K562 (cell line): ENCODE measurements at regions not wholly inside any gene's neighbourhood (a gene's known extent, or its start where the extent isn't known, plus 50 kb on each side); places are given as distances from the start of the nearest gene placed in this dataset.

Source experiments
- ATAC-seq: fragments of 200-7000 bp; cut with Tn5 transposase; 3 replicates; pipeline ENCODE4 v1.9.1; 2020; ENCODE audit warnings: moderate library complexity
- BruUV-seq: library from RNA; stranded (reverse); fragments of 400-500 nt; replicated peaks from 2 replicates; lab custom pipeline; 2021; lab: Mats Ljungman, UMichigan
- CTCF ChIA-PET: fragments of 300-600 bp; formaldehyde crosslinking; extraction: SDS; loops from one replicate; lab custom pipeline; 2021; ENCODE audit warnings: low intra/inter-chr PET ratio; lab: Yijun Ruan, JAX
- POLR2A ChIA-PET: fragments of 300-600, 350-650 bp; sonication (Branson Sonifier 250); formaldehyde crosslinking; extraction: SDS; loops from one replicate; lab custom pipeline; 2021; ENCODE audit warnings: antibody characterized with exemption, inconsistent platforms; lab: Yijun Ruan, JAX
- DNase-seq, 4 experiments: peaks; one replicate each; pipeline versions ENCODE4 v3.0.0 to v3.0.0-alpha.2; 2011 to 2018; ENCODE audit warnings: low spot score in 3 of 4, mixed read lengths in 3 of 4; ENCODE audit errors: extremely low read depth in 1 of 4
- FAIRE-seq: peaks from 2 replicates; lab custom pipeline; 2011; peaks lifted over from hg19 to GRCh38; lab: Jason Lieb, UNC
- H2AFZ ChIP-seq: 2 replicates; pipeline ENCODE4 v1.6.0; 2011; ENCODE audit warnings: low read depth, low read length, control low read depth, inconsistent platforms
- H3K27ac ChIP-seq: fragments of 200-600 bp; 3 replicates; pipeline ENCODE4 v1.8.0; 2011; ENCODE audit warnings: low read depth, mild to moderate bottlenecking, control low read depth, inconsistent platforms, low read length, moderate library complexity, mixed read lengths; ENCODE audit errors: extremely low read depth
- H3K27me3 ChIP-seq, 2 experiments: fragments of 300-600 bp in 1 of 2; 2 replicates in 1 of 2; 3 replicates in 1 of 2; pipeline versions ENCODE4 v1.6.0 to v1.8.0; 2011; ENCODE audit warnings: inconsistent platforms in 2 of 2, low read length in 2 of 2, mild to moderate bottlenecking in 1 of 2, mixed read lengths in 1 of 2, moderate library complexity in 1 of 2; ENCODE audit not compliant: control insufficient read depth in 2 of 2, insufficient read depth in 2 of 2
- H3K36me3 ChIP-seq: fragments of 300-600 bp; 3 replicates; pipeline ENCODE4 v1.8.0; 2011; ENCODE audit warnings: mild to moderate bottlenecking, low read length, inconsistent platforms; ENCODE audit not compliant: control insufficient read depth, insufficient read depth
- H3K4me1 ChIP-seq, 2 experiments: fragments of 200-600 bp in 1 of 2; replicated peaks in 1 of 2; 2 replicates in 1 of 2; 3 replicates in 1 of 2; pipeline versions ENCODE4 v1.5.1 to v1.8.0; 2011; ENCODE audit warnings: inconsistent platforms in 2 of 2, low read length in 2 of 2, mild to moderate bottlenecking in 1 of 2, mixed read lengths in 1 of 2, moderate library complexity in 1 of 2; ENCODE audit not compliant: control insufficient read depth in 2 of 2, insufficient read depth in 2 of 2
- H3K4me2 ChIP-seq: 2 replicates; pipeline ENCODE4 v1.6.1; 2011; ENCODE audit warnings: low read length, control low read depth, inconsistent platforms, mixed read lengths; ENCODE audit not compliant: insufficient read depth
- H3K4me3 ChIP-seq: fragments of 200-600 bp; sonication (generic), shearing (Covaris generic); 2 replicates; pipeline ENCODE4 v1.5.1; 2016; ENCODE audit warnings: control low read depth, inconsistent platforms
- H3K79me2 ChIP-seq: fragments of 200-600 bp; 3 replicates; pipeline ENCODE4 v1.8.0; 2011; ENCODE audit warnings: low read length, inconsistent platforms; ENCODE audit not compliant: control insufficient read depth, insufficient read depth
- H3K9ac ChIP-seq, 2 experiments: 2 replicates each; pipeline versions ENCODE4 v1.6.0 to v1.6.1; 2011; ENCODE audit warnings: low read depth in 2 of 2, low read length in 2 of 2, control low read depth in 1 of 2, inconsistent platforms in 1 of 2, mild to moderate bottlenecking in 1 of 2, mixed read lengths in 1 of 2; ENCODE audit not compliant: insufficient read depth in 1 of 2
- H3K9me1 ChIP-seq: one replicate; pipeline ENCODE4 v1.6.0; 2011; ENCODE audit warnings: inconsistent platforms, mild to moderate bottlenecking, low read length, moderate library complexity; ENCODE audit not compliant: control insufficient read depth, insufficient read depth
- H3K9me3 ChIP-seq: replicated peaks from 2 replicates; pipeline ENCODE4 v1.5.1; 2011; ENCODE audit warnings: low read depth, low read length, inconsistent platforms; ENCODE audit not compliant: control insufficient read depth, insufficient read depth
- H4K20me1 ChIP-seq: replicated peaks from 2 replicates; pipeline ENCODE4 v1.6.1; 2011; ENCODE audit warnings: low read length, inconsistent platforms, mixed read lengths; ENCODE audit not compliant: control insufficient read depth, insufficient read depth
- E2F3 ChIP-seq: fragments of 250-450 bp; sonication (Bioruptor Pico); IDR thresholded peaks from 2 replicates; pipeline ENCODE4 v1.4.0; 2020; ENCODE audit warnings: mild to moderate bottlenecking
- ESRRA ChIP-seq: fragments of 450-650 bp; IDR thresholded peaks from 2 replicates; pipeline ENCODE4 v1.6.1; 2014; ENCODE audit warnings: low read depth, mild to moderate bottlenecking, moderate library complexity, borderline replicate concordance
- ETV6 ChIP-seq, 3 experiments: fragments of 150-350 bp in 1 of 3; sonication (generic) in 1 of 3; formaldehyde crosslinking in 1 of 3; IDR thresholded peaks; 2 replicates each; pipeline versions ENCODE4 v1.6.1 to v1.8.0; 2014 to 2022; ENCODE audit warnings: borderline replicate concordance in 2 of 3, low read depth in 2 of 3, antibody characterized with exemption in 1 of 3, low read length in 1 of 3, mild to moderate bottlenecking in 1 of 3, missing genetic modification reagents in 1 of 3
- FOSL1 ChIP-seq: fragments of 200-800 bp; sonication (Bioruptor generic); conservative IDR thresholded peaks from 2 replicates; pipeline ENCODE4 v1.6.1; 2016; ENCODE audit warnings: missing genetic modification characterization, missing compliant biosample characterization
- FOXA3 ChIP-seq, 2 experiments: fragments of 450-650 bp in 1 of 2; sonication (generic) in 1 of 2; formaldehyde crosslinking; IDR thresholded peaks in 1 of 2; conservative IDR thresholded peaks in 1 of 2; 2 replicates each; pipeline versions ENCODE4 v1.4.0 to v1.8.0; 2020 to 2022; ENCODE audit warnings: mild to moderate bottlenecking in 2 of 2, missing genetic modification reagents in 1 of 2
- KDM4B ChIP-seq, 2 experiments: fragments of 450-650 bp in 1 of 2; sonication (generic) in 1 of 2; IDR thresholded peaks; 2 replicates each; pipeline ENCODE4 v1.6.1; 2016 to 2017; ENCODE audit warnings: borderline replicate concordance in 2 of 2, antibody characterized with exemption in 1 of 2, low read depth in 1 of 2, mild to moderate bottlenecking in 1 of 2
- NCOA4 ChIP-seq: fragments of 450-650 bp; IDR thresholded peaks from 2 replicates; pipeline ENCODE4 v1.6.1; 2018; ENCODE audit warnings: mild to moderate bottlenecking; ENCODE audit not compliant: partially characterized antibody
- NR3C1 ChIP-seq: sonication (generic); formaldehyde crosslinking; IDR thresholded peaks from 2 replicates; pipeline ENCODE4 v1.8.1; 2022; ENCODE audit warnings: missing genetic modification reagents
- SMARCC2 ChIP-seq: fragments of 450-650 bp; IDR thresholded peaks from 2 replicates; pipeline ENCODE4 v1.6.1; 2017; ENCODE audit warnings: antibody characterized with exemption, moderate library complexity, mild to moderate bottlenecking, low read depth
- SREBF1 ChIP-seq: fragments of 150-350 bp; IDR thresholded peaks from 2 replicates; pipeline ENCODE4 v1.6.1; 2014; ENCODE audit warnings: antibody characterized with exemption, low read depth, low read length, borderline replicate concordance
- ZNF589 ChIP-seq: fragments of 200-800 bp; sonication (Bioruptor generic); IDR thresholded peaks from 2 replicates; pipeline ENCODE4 v1.6.1; 2016; ENCODE audit warnings: low read depth, missing genetic modification characterization, missing compliant biosample characterization
- ZNF830 ChIP-seq: fragments of 250-450 bp; sonication (Bioruptor Pico); IDR thresholded peaks from 2 replicates; pipeline ENCODE4 v1.5.0; 2021; ENCODE audit warnings: mild to moderate bottlenecking
- WGBS: fragments of 100-300 bp; shearing (Covaris generic); methylation state at CpG from one replicate; pipeline ENCODE4 v1.1.6; 2016; ENCODE audit warnings: low coverage, mixed read lengths; ENCODE audit not compliant: insufficient coverage; ENCODE audit errors: missing lambda C conversion rate; 5-methylcytosine and 5-hydroxymethylcytosine counted together
- in situ Hi-C: fragments of 300-500 bp; cut with MboI; formaldehyde crosslinking; loops from 4 replicates; pipeline ENCODE4 v1.15.0; 2018; ENCODE audit warnings: inconsistent platforms, mixed read lengths
- intact Hi-C: fragments of 100-400 bp; cut with micrococcal nuclease; formaldehyde crosslinking; loops from 2 replicates; pipeline ENCODE4 v1.14.2; 2022
- TF ChIP-seq, protein P1 (sequence below): fragments of 250-450 bp; sonication (Bioruptor Pico); IDR thresholded peaks from 2 replicates; pipeline ENCODE4 v1.4.0; 2020
- TF ChIP-seq, protein P2 (sequence below): fragments of 450-650 bp; formaldehyde crosslinking; conservative IDR thresholded peaks from 2 replicates; pipeline ENCODE4 v1.4.0; 2022; ENCODE audit warnings: mild to moderate bottlenecking, missing genetic modification characterization
- TF ChIP-seq, protein P3 (sequence below): sonication (generic); formaldehyde crosslinking; IDR thresholded peaks from 2 replicates; pipeline ENCODE4 v1.8.1; 2022; ENCODE audit warnings: missing genetic modification reagents
- TF ChIP-seq, protein P4 (sequence below), 2 experiments: fragments of 450-650 bp; IDR thresholded peaks; 2 replicates each; pipeline ENCODE4 v1.6.1; 2016

DNA sequence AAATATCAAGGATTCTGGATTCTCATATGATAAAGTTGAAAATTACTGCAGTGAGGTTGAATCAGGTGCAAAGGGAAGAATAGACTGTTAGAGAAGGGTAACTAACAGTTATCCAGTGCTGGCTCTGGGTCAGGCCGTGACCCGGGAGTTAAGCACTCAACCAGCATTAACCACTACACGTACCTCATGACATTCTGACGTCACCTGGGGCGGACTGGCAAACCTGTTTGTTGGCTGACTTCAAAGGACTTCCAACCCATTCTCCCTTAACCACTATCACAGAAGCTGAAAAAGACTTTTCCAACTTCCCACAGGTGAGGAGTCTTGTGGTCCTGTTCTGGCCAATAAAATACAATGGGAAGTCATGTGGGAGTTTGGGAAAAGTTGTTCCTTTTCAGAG is 268.9 kb downstream of the ENC1 start (continued):
- TF ChIP-seq, protein P1, sequence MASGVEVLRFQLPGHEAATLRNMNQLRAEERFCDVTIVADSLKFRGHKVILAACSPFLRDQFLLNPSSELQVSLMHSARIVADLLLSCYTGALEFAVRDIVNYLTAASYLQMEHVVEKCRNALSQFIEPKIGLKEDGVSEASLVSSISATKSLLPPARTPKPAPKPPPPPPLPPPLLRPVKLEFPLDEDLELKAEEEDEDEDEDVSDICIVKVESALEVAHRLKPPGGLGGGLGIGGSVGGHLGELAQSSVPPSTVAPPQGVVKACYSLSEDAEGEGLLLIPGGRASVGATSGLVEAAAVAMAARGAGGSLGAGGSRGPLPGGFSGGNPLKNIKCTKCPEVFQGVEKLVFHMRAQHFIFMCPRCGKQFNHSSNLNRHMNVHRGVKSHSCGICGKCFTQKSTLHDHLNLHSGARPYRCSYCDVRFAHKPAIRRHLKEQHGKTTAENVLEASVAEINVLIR (CRISPR knock-in tag) = no peak
- TF ChIP-seq SREBF1 = no peak
- no peak for TF ChIP-seq FOSL1 (tag)

DNA sequence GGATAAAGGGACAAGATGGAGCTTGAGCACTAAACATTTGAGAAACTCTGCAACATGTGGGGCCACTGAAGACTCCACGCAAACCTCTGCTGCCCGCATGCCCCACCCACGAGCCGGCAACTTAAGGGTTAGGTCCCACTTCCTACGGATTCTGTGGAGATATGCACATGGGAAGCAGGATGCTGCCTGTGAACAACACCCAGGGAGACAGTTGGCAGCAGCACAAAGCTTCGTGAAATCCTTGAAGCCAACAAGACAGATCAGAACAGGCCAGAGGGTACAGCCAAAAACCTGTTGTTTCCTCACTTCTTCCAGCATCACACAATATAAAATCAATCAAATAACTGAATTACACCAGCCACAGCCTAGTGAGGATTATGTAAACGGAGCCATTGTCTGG is 270.4 kb downstream of the ENC1 start:
- Histone ChIP-seq H3K4me3 (no peak overlapping the region), H4K20me1 (no peaks in the 10 kb centered on the region), H3K27me3 (no peaks in the 10 kb centered on the region), H3K9me3 (no peaks in the 10 kb centered on the region), H2AFZ (no peak overlapping the region), H3K79me2 (no peaks in the 10 kb centered on the region), H3K9ac (no peak overlapping the region), H3K36me3 (no peaks in the 10 kb centered on the region), H3K4me2 (no peak overlapping the region), H3K4me1 (no peaks in the 10 kb centered on the region; a peak in 1 of 5 replicates), H3K9me1 (no peaks in the 10 kb centered on the region), H3K27ac (no peak overlapping the region)
- DNase-seq = no peak
- in situ Hi-C loops = no loop called here
- no TSS peak for BruUV-seq
- ATAC-seq = no peak
- intact Hi-C loops = no loop called here
- ChIA-PET CTCF (no interaction called here), POLR2A (interaction anchor here (0.6 to 0.7 kb wide), 2 partner anchors 28 to 801 kb away, joined by 3 read pairs; no protein-coding TSS in a partner anchor)
- FAIRE-seq = no peak
- 13% methylated on average over 7 of the region's 7 CpGs for WGBS
- TF ChIP-seq FOXA3 (CRISPR knock-in tag; conservative IDR thresholded peaks at IDR 0.05 in 1 of 2, IDR thresholded peaks at IDR 0.05 in 1 of 2) (no peak), KDM4B (IDR thresholded peaks at IDR 0.05; ENCODE audit: borderline replicate concordance in 2 of 2, low read depth in 1 of 2) (no peak), ZNF830 (CRISPR knock-in tag) (no peak), SMARCC2 (no peak), ETV6 (IDR thresholded peaks at IDR 0.05; ENCODE audit: borderline replicate concordance in 1 of 2, low read depth in 2 of 2, low read length in 1 of 2) (no peak), ETV6 (CRISPR knock-in tag; IDR thresholded peaks at IDR 0.05; ENCODE audit: borderline replicate concordance) (no peak), NR3C1 (CRISPR knock-in tag) (no peak), NCOA4 (no peak), ESRRA (no peak), E2F3 (CRISPR knock-in tag) (no peak), ZNF589 (no peak)
- TF ChIP-seq, protein P2, sequence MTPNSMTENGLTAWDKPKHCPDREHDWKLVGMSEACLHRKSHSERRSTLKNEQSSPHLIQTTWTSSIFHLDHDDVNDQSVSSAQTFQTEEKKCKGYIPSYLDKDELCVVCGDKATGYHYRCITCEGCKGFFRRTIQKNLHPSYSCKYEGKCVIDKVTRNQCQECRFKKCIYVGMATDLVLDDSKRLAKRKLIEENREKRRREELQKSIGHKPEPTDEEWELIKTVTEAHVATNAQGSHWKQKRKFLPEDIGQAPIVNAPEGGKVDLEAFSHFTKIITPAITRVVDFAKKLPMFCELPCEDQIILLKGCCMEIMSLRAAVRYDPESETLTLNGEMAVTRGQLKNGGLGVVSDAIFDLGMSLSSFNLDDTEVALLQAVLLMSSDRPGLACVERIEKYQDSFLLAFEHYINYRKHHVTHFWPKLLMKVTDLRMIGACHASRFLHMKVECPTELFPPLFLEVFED = no peak
- TF ChIP-seq, protein P3, sequence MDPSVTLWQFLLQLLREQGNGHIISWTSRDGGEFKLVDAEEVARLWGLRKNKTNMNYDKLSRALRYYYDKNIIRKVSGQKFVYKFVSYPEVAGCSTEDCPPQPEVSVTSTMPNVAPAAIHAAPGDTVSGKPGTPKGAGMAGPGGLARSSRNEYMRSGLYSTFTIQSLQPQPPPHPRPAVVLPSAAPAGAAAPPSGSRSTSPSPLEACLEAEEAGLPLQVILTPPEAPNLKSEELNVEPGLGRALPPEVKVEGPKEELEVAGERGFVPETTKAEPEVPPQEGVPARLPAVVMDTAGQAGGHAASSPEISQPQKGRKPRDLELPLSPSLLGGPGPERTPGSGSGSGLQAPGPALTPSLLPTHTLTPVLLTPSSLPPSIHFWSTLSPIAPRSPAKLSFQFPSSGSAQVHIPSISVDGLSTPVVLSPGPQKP = no peak
- TF ChIP-seq, protein P4, sequence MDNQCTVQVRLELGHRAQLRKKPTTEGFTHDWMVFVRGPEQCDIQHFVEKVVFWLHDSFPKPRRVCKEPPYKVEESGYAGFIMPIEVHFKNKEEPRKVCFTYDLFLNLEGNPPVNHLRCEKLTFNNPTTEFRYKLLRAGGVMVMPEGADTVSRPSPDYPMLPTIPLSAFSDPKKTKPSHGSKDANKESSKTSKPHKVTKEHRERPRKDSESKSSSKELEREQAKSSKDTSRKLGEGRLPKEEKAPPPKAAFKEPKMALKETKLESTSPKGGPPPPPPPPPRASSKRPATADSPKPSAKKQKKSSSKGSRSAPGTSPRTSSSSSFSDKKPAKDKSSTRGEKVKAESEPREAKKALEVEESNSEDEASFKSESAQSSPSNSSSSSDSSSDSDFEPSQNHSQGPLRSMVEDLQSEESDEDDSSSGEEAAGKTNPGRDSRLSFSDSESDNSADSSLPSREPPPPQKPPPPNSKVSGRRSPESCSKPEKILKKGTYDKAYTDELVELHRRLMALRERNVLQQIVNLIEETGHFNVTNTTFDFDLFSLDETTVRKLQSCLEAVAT (IDR thresholded peaks at IDR 0.05) = no peak
